ENCODE measurements at regions not wholly inside any gene's neighbourhood (a gene's known extent, or its start where the extent isn't known, plus 50 kb on each side); places are given as distances from the start of the nearest gene placed in this dataset.

DNA sequence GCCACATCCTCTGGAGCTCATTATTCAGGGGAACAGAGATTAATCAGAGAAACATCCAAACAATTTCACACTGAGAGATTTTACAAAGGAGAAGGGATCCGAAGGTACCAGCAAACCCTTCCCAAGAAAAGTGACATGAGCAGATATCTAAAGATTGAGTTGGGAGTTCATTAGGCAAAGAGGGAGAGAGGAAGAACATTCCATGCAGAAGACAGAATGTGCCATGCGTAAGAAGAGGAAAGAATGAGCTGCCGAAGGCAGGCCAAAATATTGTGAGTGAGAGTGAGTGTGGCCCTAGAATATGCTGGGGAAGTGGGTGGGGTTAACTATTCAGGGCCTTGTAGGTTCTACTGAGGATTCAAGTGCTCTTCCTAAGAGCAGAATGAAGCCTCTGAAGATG, 50.0 kb upstream of the LYVE1 start:
- DNase-seq: no peak

Measured in CD4-positive, alpha-beta T cell treated with Interleukin-4 for 1 hour (primary cell).